HG02885 (cell line): ENCODE measurements at regions not wholly inside any gene's neighbourhood (a gene's known extent, or its start where the extent isn't known, plus 50 kb on each side); places are given as distances from the start of the nearest gene placed in this dataset.

Experiments
- ATAC-seq: cut with Tn5 transposase; IDR thresholded peaks from one replicate; pipeline ENCODE4 v1.9.1; 2021; ENCODE audit warnings: mild to moderate bottlenecking; ENCODE audit not compliant: unreplicated experiment, poor library complexity

DNA sequence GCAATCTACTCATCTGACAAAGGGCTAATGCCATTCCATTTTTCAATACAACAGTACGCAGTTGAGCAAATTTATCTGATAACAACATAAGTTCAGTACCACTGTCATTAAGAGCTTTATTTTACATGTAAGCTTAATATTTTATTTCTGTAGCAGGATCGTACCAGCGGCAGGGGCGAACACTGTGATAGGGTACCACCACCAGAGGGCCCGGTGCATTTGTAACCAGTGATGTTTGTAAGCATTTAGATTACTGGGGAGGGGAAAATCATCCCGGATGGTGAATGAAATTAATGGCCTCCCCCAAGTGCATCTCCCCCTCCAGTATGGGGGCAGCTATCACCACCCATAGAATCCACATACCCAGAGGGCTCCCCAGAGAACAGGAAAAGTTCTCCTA lies 179.0 kb downstream of the ADGRA3 start:
- no peak for ATAC-seq

GRCh38 chr4:22334155-22334554 lies 181.7 kb downstream of the ADGRA3 start:
- ATAC-seq: no peak

DNA sequence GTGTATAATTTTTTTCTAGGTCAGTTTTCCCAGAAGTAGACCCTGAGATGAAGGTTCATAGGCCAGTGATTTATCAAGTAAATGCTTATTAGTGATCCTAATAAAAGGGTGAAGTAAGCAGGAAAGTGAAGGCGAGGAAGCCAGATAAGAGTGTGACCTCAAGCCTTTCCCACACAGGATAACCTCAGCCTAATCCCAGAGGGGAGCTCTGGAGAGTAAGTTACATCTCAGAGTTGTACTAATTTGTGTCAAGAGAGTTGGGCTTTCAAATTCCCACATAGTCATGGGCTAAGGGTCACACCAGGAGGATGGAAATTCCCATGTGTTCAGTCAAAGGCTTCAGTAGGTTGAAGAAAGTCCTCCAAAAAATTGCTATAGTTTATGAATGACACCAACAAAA lies 191.4 kb downstream of the ADGRA3 start:
- no peak for ATAC-seq

- no peak for ATAC-seq
Observed at GRCh38 chr4:22323691-22324090, 192.2 kb downstream of the ADGRA3 start.

GRCh38 chr4:22322996-22323395 lies 192.9 kb downstream of the ADGRA3 start:
- no peak for ATAC-seq

- ATAC-seq: no peak
Observed at GRCh38 chr4:22315628-22316027, 200.2 kb downstream of the ADGRA3 start.

- no peak for ATAC-seq
Observed at GRCh38 chr4:22313976-22314375, 201.9 kb downstream of the ADGRA3 start.

DNA sequence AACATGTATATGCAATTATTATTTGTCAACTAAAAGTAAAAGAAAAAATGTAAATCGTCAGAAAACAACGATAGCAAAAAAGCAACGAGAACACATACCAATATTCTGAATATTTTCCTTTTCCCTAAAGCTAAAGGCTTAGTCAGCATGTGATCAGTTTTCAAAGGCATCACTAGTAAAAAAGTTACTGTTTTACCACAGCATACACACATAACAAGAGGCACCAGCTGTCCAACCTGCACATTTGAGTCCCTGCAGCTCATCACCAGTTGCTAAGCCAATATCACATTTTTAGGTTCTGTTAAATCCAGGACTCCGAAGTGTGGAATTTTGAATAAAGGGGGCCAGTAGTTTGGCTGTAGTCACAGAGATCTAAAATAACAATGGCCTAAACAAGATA lies 203.8 kb downstream of the ADGRA3 start:
- no peak for ATAC-seq

DNA sequence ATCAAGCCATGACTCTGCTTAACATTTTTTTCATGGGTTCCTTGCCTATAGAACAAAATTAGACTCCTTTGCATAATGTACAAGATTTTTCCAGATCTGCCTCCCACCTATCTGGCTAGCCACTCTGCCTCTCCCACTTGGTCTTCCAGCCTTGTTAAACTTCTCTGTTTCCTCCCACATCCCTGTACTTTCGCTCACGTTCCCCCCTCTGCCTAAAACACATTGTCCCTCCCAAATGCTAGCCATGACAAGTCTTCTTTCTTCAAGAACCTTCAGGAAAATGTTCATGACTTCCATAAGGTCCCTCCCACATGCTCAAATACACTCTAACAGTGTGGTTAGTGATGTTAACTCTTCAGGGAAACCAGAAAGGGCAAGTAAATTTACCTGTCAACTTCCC lies 214.6 kb downstream of the ADGRA3 start:
- ATAC-seq: no peak

GRCh38 chr4:22299678-22300077 lies 216.2 kb downstream of the ADGRA3 start:
- ATAC-seq: no peak

GRCh38 chr4:22287631-22288030 lies 228.2 kb downstream of the ADGRA3 start:
- ATAC-seq: no peak

DNA sequence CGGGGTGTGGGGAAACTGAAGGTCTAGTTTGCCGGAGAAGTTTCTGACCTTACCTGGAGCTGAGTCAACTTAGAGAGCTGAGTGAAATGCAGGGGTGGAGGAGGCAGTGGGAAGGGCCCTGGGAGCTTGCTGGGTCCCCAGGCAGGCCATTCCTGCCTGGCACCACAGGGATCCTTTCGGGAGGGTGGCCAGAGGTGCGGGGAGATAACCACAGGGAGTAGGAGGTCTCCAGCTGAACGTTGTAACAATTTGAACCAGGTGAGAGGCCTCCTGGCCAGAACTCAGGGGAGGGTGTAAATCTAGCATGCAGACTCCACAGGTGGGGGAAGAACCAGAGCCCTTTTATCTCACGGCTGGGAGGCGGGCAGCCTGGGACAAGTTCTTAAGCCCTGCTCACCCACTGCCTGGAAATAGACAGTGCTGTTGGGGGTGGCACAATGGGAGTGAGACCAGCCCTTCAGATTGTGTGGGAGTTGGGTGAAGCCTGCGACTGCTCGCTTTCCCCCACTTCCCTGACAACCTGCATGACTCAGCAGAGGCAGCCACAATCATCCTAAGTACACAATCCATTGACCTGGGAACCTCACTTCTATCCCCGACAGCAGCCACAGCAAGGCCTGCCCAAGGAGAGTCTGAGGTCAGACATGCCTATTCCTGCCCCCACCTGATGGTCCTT lies 247.4 kb downstream of the ADGRA3 start:
- ATAC-seq: no peak

GRCh38 chr4:22264261-22264660 lies 251.6 kb downstream of the ADGRA3 start:
- no peak for ATAC-seq

- no peak for ATAC-seq
Observed at GRCh38 chr4:22253431-22253830, 262.4 kb downstream of the ADGRA3 start.

DNA sequence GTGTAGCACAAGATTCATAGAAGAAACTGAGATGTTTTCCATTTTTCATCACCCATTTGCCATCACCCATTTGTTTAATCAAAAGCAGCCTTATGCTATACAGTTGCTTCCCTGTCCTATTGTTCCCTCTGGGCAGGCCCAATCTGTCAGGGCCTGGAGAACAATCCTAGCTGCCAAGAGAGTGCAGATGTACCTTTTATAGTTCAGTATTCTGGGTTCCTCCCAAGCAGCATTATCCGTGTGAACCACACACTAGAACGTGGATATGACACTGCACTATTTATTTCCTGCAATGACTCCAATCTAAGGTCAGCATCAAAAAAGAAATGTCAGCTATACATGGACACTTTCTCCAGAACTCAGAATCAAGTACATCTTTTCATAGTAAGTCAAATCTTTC lies 269.0 kb downstream of the ADGRA3 start:
- no peak for ATAC-seq

GRCh38 chr4:22245294-22245693 lies 270.6 kb downstream of the ADGRA3 start:
- ATAC-seq: no peak

- no peak for ATAC-seq
Observed at GRCh38 chr4:22241415-22241814, 274.5 kb downstream of the ADGRA3 start.

DNA sequence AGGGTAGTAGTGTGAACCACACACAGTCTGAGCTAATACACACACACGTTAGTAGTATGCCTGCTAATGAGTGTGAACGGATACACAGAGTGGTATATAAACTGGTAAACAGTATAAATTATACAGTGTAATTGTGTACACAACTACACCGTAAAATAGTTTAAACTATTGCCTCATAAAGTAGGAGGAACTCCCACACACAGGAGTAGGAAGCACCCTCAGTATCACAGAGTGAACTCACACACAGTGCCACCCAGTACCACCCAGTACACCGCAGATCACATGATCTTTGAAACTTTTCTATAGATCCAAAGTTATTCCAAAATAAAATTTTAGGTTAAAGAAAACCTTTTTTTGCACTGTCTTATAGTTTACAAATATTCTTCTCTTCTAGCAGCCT lies 275.1 kb downstream of the ADGRA3 start:
- no peak for ATAC-seq

DNA sequence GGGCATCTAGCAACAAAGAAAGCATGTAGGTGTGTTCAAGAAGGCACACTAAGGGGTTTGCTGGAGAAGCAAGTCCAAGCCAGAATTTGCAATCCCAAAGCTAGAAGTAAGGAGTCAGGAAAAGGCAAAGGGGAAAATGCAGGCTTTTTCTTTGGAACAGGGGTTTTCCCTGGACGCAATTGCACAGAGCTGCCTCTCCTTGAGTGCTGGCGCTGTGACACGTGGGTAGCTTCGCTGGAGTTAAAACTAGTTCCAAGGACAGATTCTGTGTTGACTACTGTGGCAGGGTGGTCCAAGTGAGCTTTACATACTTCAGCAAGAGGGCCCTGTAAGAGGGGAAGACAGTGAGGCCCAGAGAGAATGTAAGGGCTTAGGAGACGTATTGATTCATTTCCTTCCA lies 277.1 kb downstream of the ADGRA3 start:
- no peak for ATAC-seq

GRCh38 chr4:22237846-22238494 lies 277.9 kb downstream of the ADGRA3 start:
- ATAC-seq: no peak

DNA sequence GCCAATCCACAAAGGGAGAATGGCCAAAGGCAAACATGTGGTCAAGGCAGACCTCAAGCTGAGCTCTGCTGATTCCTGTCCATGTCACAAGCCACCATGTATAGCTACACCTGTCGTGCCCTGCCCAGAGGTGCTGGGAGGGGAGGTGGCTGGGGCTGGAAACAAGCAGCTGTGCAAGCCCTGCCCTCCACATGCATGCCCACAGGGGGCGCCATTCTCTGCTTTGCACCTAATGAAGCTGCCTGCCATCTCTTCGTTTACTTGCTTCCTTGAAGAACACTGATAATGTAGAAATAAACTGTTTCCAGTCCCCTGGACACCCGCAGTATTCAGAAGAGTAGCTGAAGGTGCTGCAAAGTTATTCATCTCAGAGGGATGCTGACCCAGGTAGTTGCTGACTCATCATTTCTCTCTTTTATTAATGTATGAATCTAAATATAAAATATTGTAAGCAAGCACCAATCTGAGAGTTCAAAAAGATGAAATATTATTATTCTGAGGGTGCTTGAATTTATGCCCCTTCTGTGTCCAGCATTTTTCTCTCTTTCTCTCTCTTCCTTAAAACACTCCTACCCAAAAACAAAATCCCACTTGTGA lies 278.6 kb downstream of the ADGRA3 start:
- no peak for ATAC-seq

GRCh38 chr4:22235698-22236097 lies 280.2 kb downstream of the ADGRA3 start:
- no peak for ATAC-seq
